ENCODE measurements at regions not wholly inside any gene's neighbourhood (a gene's known extent, or its start where the extent isn't known, plus 50 kb on each side); places are given as distances from the start of the nearest gene placed in this dataset.

DNA sequence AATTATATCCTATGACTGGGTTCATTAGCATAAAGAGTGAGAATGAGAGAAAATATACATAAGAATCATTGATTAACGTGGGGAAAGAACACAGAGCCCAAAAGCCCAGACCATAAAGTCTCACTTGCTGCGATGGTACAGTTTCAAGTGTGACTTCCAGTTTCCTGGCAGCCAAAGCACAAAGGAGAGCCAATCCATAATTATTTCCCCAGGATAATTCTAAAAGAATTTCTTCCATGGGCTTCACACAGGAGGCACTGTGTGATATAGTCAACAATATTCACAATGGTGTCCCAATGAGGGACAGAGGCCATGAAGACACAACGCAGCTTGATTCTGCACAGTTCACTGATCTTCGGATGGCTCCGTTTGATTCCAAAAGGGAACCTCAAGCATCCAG, 321.6 kb downstream of the PLPP3 start:
- DNase-seq: no peak
- Mint-ChIP-seq H3K9me3 (peaks cover 9% of the 10 kb centered on the region), H3K4me3 (no peak overlapping the region), H3K27me3 (ENCODE audit: low read depth, poor library complexity) (peaks cover 2% of the 10 kb centered on the region), H3K27ac (no peak overlapping the region), H3K4me1 (peaks cover 48% of the 10 kb centered on the region), H3K36me3 (ENCODE audit: low read depth) (no peaks in the 10 kb centered on the region)
- TF ChIP-seq, protein P1, sequence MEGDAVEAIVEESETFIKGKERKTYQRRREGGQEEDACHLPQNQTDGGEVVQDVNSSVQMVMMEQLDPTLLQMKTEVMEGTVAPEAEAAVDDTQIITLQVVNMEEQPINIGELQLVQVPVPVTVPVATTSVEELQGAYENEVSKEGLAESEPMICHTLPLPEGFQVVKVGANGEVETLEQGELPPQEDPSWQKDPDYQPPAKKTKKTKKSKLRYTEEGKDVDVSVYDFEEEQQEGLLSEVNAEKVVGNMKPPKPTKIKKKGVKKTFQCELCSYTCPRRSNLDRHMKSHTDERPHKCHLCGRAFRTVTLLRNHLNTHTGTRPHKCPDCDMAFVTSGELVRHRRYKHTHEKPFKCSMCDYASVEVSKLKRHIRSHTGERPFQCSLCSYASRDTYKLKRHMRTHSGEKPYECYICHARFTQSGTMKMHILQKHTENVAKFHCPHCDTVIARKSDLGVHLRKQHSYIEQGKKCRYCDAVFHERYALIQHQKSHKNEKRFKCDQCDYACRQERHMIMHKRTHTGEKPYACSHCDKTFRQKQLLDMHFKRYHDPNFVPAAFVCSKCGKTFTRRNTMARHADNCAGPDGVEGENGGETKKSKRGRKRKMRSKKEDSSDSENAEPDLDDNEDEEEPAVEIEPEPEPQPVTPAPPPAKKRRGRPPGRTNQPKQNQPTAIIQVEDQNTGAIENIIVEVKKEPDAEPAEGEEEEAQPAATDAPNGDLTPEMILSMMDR (IDR thresholded peaks at IDR 0.05): no peak

DNA sequence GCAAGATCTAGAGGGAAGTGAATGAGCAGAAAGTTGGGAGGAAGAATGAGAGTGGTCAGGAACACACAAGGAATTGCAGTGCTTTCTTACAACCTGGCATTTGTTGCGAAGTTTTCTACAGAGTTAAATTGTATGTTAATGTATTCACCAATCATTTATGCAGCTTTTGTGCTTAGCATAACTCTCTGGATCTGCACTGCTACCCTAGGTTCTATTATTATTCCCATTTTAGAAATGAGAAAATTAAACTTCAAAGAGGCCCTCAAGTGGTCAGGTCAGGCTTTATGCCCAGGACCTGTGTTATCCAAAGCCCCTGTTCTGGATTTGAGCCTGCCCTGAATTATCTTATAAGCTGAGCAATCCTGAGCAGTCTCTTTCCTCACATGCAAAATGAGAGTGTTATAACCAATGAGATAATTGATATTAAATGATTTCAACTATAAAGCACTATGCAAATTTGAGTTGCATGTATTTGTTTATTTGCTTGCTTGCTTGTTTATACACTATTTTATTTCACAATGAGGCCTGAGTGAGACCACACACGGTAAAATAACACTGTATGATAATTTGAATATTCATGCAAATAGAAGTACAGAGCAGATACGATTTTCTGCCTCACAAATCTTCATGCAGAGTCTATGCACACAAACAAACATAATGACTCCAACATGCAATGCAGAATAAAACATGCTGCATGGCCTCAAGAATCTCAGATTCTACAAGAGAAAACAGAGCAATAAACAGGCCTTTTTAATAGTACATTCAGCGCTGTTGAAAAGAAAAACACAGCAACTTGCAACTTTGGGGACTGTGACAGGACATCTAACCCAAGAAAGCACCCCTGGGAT, 323.0 kb downstream of the PLPP3 start:
- H3K36me3 Mint-ChIP-seq (ENCODE audit: low read depth): no peaks in the 10 kb centered on the region
- peaks cover 2% of the 10 kb centered on the region for H3K27me3 Mint-ChIP-seq (ENCODE audit: low read depth, poor library complexity)
- peaks cover 9% of the 10 kb centered on the region for H3K9me3 Mint-ChIP-seq
- peaks cover 48% of the 10 kb centered on the region for H3K4me1 Mint-ChIP-seq
- H3K27ac Mint-ChIP-seq: peak overlapping the region; percentile 66
- TF ChIP-seq, protein P1 (IDR thresholded peaks at IDR 0.05): no peak
- DNase-seq: no peak
- H3K4me3 Mint-ChIP-seq: no peak overlapping the region

DNA sequence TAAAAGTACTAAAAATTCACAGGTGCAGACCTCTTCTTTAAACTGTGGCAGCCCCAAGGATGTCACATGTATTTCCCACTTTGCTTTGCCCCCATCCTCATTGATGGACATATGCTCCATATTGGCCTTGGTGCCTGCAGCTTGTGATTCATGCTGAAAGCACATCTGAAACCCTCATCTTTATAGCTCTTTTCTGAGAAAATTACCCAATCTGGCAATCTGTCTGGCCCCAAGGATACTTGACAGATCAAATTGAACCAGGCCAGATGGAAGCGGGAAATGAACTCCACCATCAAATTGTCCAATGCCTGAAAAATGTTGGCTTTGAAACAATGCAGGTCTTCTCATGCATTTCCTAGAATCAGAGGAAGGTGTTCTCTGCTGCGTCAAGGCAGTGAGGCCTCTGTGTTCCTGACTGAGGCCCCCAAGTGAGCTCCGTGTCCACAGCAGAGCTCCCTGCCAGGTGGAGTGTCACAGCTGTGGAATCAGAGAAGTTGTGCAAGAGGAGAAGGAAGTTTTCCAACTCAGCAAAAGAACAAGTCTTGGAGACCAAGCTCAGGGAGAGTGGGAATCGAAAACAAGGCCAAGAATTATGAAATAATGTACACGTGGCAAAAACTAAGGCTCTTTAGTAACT, 323.7 kb downstream of the PLPP3 start:
- H3K9me3 Mint-ChIP-seq: peaks cover 6% of the 10 kb centered on the region
- H3K36me3 Mint-ChIP-seq (ENCODE audit: low read depth): no peaks in the 10 kb centered on the region
- peaks cover 2% of the 10 kb centered on the region for H3K27me3 Mint-ChIP-seq (ENCODE audit: low read depth, poor library complexity)
- no peak for DNase-seq
- no peak overlapping the region for H3K4me3 Mint-ChIP-seq
- TF ChIP-seq, protein P1 (IDR thresholded peaks at IDR 0.05): no peak
- peaks cover 48% of the 10 kb centered on the region for H3K4me1 Mint-ChIP-seq
- peak overlapping the region; percentile 66 for H3K27ac Mint-ChIP-seq

DNA sequence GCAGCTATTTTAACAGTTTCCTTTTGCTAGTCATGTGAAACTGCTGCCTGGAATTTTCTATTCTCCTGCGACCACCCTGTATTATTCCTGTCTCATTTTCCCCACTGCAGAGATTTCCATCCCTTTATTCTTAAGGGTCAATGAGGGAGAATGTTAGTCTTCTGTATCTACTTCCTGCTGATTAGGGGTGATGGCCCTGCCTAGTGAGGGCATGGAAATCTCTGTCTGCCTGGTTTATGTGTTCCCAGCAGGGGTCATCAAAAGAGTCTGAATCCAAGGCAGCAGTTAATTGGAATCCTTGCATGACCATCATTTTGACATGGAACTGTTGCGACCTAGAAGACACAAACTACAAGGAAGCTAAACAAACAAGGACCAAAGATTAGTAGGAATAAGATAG, 325.2 kb downstream of the PLPP3 start:
- Mint-ChIP-seq H3K4me3 (no peak overlapping the region), H3K27me3 (ENCODE audit: low read depth, poor library complexity) (peaks cover 2% of the 10 kb centered on the region), H3K4me1 (peaks cover 52% of the 10 kb centered on the region), H3K9me3 (no peaks in the 10 kb centered on the region), H3K36me3 (ENCODE audit: low read depth) (no peaks in the 10 kb centered on the region), H3K27ac (no peak overlapping the region)
- no peak for DNase-seq
- TF ChIP-seq, protein P1 (IDR thresholded peaks at IDR 0.05): no peak

DNA sequence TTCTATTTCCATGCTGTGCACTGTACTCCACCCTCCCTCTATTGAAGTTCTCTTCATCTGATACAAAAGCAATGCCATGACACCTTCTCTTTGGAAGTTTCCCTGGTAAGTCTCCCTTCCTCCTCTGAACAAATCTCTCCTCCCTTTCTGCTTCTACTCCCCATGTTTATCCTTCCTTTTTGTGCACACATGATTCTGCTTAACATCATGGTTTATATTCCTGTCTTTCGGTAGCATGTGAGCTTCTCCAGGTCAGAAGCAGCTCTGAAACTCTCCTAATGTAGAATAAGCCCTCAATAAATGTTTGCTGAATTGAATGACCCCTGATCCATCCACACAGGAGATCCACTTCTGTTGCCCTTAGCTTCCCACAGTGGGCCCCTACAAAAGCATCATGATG, 328.6 kb downstream of the PLPP3 start:
- Mint-ChIP-seq H3K9me3 (no peaks in the 10 kb centered on the region), H3K4me1 (peaks cover 26% of the 10 kb centered on the region), H3K36me3 (ENCODE audit: low read depth) (no peaks in the 10 kb centered on the region), H3K27me3 (ENCODE audit: low read depth, poor library complexity) (peaks cover 2% of the 10 kb centered on the region), H3K27ac (no peak overlapping the region), H3K4me3 (no peak overlapping the region)
- TF ChIP-seq, protein P1 (IDR thresholded peaks at IDR 0.05): no peak
- DNase-seq: no peak

All from nephron progenitor cell (in vitro differentiated cells).